NCI-H2171 treated with DMSO at 0.1 percent for 48 hours (cell line): ENCODE measurements at regions not wholly inside any gene's neighbourhood (a gene's known extent, or its start where the extent isn't known, plus 50 kb on each side); places are given as distances from the start of the nearest gene placed in this dataset.
"Not testable (repeated sequence)": the region's sequence is repeated elsewhere in the genome, so short reads cannot be mapped to it uniquely, and the experiment has no call there.

ENCODE experiments used
- DNase-seq: peaks from one replicate; lab custom pipeline; 2025; lab: John Stamatoyannopoulos, UW

DNA sequence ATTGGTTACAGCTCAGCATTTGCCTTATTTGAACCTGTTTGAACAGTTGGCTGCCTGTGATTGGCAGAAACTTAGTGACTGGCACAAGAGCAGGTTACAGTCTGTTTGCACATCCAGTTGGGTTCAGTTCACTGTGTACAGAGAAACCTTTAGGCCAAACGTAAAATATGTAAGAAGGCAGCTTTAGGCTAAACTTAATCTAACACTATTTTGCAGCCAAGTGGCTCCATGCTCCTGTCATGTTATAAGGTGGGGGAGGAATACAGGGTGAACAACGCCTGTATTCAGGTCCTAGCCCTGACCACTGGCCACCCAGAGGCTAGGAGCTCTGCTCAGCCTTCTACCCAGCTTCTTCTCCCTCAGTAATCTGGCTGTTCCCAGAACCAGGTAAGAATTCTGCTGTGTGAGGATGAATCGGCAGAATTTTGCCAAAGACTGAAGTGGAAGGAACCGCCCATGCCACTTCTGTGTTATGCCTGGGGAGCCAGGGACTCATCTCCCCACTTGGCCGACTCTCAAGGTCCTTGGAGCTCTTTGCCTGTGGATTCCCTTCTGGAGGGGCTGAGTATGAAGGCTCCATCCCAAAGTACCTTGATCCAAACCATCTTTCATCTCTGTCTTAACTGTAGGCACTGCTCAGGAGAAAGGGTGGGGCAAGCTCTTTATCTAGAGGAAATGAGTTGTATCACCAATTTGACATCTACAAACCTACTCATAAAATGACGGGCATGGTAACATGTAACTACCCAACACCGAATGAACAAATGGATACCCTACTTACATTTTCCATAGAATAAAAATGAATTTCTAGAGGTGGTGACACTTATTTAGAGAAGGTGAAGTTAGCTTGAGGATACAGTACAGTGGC lies 164.4 kb upstream of the NAMPT start:
- DNase-seq: no peak

GRCh38 chr7:106448346-106448991 lies 163.7 kb upstream of the NAMPT start:
- no peak for DNase-seq

DNA sequence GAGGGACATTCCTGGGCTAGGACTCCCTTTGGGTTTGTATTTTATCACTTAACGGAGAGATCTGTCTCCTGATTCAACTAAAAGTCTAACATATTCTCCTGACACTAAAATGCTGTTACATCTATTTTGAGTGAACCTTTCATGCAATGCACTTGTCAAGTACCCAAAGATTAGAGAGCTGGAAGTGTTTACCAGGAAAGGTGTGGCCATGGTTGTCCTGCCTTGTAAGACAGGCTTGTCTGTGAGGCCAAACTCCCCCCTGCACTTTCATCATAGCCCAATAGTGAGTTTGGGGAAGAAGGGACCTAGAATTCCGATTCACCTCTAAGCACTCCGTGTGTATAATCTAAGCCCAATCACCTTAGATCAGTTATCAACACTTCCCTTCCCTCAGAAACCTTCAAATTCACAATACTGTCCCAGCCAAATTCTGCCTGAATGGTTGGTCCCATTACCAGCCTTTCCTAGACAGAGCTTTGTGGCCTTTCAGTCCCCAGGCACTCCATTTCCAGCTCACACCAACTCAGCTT lies 162.6 kb upstream of the NAMPT start:
- DNase-seq: no peak

DNA sequence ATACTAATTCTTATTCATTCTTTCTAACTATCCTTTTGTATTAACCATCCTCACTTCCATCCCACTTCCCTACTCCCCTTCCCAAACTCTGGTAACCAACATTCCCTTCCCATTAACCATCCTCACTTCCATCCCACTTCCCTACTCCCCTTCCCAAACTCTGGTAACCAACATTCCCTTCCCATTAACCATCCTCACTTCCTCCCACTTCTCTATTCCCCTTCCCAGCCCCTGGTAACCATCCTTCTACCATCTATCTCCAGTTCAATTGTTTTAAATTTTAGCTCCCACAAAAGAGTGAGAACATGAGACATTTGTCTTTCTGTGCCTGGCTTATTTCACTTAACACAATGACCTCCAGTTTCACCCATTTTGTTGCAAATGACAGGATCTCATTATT lies 160.6 kb upstream of the NAMPT start:
- not testable (repeated sequence) for DNase-seq

- no peak for DNase-seq
These were observed 159.4 kb upstream of the NAMPT start for GRCh38 chr7:106444068-106444655.

DNA sequence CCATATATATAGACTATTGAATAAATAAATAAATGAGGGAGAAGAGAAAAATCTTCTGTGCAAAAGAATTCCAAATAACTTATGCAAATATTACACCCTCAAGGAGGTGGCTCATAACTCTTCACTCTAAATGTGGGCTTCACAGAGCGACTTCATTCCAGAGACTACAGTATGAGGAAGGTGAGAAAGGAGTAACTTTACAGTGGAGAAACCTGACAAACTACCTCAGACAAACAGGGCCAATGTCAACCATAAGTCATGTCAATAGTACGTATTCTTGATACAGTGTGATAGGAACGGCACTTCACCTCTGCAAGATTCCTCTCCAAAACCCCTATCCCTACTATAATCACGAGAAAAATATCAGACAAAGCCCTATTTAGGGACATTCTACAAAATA lies 158.4 kb upstream of the NAMPT start:
- no peak for DNase-seq

GRCh38 chr7:106442476-106442875 lies 157.7 kb upstream of the NAMPT start:
- DNase-seq: no peak

GRCh38 chr7:106441343-106441742 lies 156.6 kb upstream of the NAMPT start:
- DNase-seq: not testable (repeated sequence)

DNA sequence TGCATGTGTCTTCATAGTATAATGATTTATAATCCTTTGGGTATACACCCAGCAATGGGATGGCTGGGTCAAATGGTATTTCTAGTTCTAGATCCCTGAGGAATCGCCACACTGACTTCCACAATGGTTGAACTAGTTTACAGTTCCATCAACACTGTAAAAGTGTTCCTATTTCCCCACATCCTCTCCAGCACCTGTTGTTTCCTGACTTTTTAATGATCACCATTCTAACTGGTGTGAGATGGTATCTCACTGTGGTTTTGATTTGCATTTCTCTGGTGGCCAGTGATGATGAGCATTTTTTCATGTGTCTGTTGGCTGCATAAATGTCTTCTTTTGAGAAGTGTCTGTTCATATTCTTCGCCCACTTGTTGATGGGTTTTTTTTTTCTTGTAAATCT lies 152.2 kb upstream of the NAMPT start:
- DNase-seq: not testable (repeated sequence)

DNA sequence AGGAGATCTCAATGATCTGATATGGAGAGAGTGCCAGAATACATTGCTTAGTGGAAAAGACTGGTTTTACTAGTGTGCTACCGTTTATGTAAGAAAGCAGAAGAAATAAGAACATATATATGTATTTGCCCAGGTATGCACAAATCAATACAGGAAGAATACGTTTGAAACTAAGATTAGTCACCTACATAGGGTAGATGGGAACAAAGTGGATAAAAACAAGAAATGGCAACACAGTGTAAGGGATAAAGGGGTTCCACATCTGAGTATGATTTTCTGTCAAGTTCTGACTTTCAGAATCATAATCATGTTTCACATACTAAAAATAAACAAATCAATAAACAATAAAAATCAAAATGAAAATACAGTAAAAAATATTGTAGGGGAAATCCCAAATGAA lies 148.6 kb upstream of the NAMPT start:
- no peak for DNase-seq

DNA sequence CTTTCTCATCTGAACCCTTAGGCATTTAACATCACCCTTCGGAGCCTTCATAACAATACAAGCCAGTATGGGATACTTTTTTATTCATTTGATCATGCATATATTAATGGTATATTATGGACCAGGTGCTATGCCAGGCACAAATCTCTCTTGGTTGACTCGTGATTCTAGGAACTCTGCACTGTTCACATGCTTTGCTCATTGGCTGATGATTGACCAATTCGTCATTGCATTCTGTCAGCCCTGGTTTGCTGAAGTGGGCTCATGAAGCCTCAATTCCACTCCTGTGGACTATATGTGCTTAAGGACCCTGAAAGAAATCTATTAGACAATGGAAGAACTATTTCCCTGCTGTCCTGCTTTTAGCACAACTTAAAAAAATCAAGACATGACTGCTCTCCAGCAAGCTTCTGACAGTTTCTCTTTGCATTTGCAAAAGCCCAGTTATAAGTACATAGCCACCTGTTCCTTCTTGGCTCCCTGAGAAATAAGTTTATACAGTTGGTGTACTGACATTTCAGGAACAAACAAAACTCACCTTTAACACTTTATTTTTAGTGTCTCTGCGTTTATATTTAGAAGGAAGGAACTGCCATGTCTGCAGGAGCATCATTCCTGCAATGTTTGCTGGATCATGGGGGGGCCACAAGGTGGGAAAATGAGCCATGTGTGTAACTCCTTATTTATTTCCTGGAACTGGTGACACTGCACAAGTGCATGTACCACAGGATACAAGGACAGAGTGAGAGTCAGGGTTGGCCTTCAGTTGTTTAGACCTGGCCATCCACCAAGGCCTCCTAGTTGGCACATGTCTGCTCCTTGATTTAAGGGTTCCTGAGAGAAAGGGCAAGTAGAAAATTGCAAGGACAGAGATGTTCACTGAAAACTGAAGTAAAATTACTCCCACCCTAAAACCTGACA lies 146.0 kb upstream of the NAMPT start:
- DNase-seq: no peak

- DNase-seq: no peak
These were observed 145.3 kb upstream of the NAMPT start for GRCh38 chr7:106430103-106430502.

GRCh38 chr7:106426803-106427202 lies 142.0 kb upstream of the NAMPT start:
- no peak for DNase-seq

GRCh38 chr7:106425017-106425719 lies 140.4 kb upstream of the NAMPT start:
- no peak for DNase-seq

DNA sequence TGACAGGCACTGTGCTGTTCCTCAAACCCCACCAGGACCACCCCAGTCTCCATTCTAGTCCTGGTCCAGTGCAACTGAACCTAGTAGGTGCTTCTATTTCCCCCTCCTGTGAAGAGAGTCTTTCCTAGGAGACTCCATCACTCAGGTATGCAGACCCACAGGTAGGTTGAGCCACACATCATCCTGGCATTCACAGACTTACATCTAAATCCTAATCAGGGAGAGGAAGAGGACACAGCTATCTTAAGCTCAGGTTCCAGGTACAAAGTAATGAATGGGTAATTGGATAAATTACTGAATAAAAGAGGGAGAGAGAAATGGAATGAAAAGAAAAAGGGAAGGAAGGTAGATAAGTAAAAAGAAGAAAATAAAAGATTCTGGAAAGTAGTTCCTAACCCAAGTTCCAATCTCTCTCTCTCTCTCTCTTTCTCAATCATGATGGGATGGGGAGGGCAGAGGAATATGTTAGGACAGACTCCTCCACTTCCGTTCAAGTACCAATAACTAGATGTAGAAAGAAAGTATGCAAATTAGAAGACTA lies 139.8 kb upstream of the NAMPT start:
- no peak for DNase-seq

- DNase-seq: no peak
These were observed 139.2 kb upstream of the NAMPT start for GRCh38 chr7:106423821-106424475.

DNA sequence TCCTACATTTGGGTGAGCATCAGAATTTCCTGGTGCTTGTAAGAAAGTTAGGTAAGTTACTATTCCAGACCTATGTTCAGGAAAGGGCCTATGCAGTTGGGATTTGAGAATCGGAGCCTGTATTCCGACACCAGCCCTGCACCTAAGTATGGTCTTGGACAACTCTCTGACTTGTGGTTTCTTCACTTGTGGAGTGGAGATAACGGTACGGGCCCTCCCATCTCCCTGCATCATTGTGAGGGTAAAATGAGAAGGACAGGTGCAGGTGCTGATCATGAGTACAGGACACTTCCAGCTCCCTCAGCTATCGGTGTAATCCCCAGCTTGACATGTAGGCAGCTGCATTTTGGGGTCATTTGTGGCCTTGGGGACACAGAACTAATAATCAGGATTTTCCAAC lies 138.3 kb upstream of the NAMPT start:
- no peak for DNase-seq

- DNase-seq: peak; percentile 16
These were observed 136.5 kb upstream of the NAMPT start for GRCh38 chr7:106421181-106421762.

DNA sequence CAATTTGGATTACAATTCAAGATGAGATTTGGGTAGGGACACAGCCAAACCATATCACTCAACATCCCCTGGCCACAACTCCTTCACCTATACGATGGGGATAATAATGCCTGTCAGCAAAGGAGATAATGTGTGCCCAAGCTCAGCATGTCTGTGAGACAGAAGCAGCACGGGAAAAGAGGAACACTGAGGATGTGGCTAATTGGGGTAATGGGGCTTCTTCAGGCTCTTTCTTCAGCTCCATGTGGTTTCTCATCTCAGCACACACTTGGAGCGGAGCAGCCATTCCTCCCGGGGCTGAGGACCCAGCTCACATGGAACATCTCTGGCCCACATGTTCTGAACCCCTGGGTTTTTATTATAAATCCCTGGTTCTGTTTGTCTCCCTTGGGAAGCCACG lies 136.0 kb upstream of the NAMPT start:
- DNase-seq: no peak

- DNase-seq: no peak
These were observed 135.4 kb upstream of the NAMPT start for GRCh38 chr7:106420210-106420609.
